ENCODE measurements at regions not wholly inside any gene's neighbourhood (a gene's known extent, or its start where the extent isn't known, plus 50 kb on each side); places are given as distances from the start of the nearest gene placed in this dataset.
A peak's percentile ranks its signal among the peaks of the same experiment; 100 is the strongest.

DNA sequence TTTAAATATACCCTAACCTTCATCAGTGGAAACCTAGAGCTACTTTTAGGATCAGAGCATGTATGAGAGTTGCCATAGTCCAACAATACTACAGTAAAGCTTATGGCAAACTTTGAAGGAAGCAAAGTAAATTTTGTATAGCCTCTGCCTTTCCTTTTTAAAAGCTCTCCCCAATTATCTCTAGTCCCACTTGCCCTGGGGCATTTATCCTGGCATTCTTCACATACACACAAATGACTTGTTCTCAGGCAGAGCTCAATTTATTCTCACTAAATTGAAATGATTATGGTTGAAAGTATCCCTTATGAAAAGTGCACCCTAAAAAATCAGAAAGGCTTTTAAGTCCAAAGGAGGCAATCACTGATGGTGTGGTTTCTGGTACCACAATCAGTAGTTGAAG lies 94.1 kb upstream of the UFM1 start:
- TF ChIP-seq POLR2AphosphoS5 (IDR thresholded peaks at IDR 0.05; ENCODE audit: low read depth) (no peak), JUNB (IDR thresholded peaks at IDR 0.05; ENCODE audit: unreplicated experiment) (no peak), NANOG (IDR thresholded peaks at IDR 0.05; ENCODE audit: borderline replicate concordance) (no peak), EZH2phosphoT487 (IDR thresholded peaks at IDR 0.05; ENCODE audit: unreplicated experiment) (no peak)
- TF ChIP-seq, protein P1, sequence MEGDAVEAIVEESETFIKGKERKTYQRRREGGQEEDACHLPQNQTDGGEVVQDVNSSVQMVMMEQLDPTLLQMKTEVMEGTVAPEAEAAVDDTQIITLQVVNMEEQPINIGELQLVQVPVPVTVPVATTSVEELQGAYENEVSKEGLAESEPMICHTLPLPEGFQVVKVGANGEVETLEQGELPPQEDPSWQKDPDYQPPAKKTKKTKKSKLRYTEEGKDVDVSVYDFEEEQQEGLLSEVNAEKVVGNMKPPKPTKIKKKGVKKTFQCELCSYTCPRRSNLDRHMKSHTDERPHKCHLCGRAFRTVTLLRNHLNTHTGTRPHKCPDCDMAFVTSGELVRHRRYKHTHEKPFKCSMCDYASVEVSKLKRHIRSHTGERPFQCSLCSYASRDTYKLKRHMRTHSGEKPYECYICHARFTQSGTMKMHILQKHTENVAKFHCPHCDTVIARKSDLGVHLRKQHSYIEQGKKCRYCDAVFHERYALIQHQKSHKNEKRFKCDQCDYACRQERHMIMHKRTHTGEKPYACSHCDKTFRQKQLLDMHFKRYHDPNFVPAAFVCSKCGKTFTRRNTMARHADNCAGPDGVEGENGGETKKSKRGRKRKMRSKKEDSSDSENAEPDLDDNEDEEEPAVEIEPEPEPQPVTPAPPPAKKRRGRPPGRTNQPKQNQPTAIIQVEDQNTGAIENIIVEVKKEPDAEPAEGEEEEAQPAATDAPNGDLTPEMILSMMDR (conservative IDR thresholded peaks at IDR 0.05; ENCODE audit: low read depth in 2 of 2), result no peak
- H3K27ac Mint-ChIP-seq, result peak overlapping the region; percentile 37

DNA sequence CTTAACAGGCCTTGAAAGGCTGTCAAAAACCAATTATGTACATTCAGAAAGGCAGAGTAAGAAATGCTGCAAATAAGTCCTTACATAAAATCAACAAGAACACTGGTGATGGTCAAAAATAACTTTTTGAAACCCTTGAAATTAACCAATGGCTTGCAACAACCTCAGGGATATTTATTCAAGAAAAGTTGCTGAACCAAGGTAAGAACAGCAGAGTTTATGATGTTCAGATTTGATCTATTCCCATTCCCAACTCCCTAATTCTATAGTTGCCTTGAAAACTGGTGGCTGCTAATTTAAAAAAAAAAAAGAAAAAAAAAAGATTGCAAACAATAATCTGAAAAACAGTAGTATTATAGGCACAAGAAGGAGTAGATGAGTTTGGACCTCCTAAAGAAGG lies 109.8 kb upstream of the UFM1 start:
- ATAC-seq (no peak), DNase-seq (ENCODE audit: low spot score) (no peak)
- Histone ChIP-seq H3K79me2 (replicated peaks; ENCODE audit: insufficient read depth) (no peaks in the 10 kb centered on the region), H3K27me3 (ENCODE audit: insufficient read depth) (no peaks in the 10 kb centered on the region), H3K4me3 (no peak overlapping the region), H3F3A (replicated peaks; ENCODE audit: low read depth) (no peaks in the 10 kb centered on the region), H3K27ac (ENCODE audit: low read depth) (no peak overlapping the region), H4K20me1 (replicated peaks; ENCODE audit: insufficient read depth) (no peaks in the 10 kb centered on the region), H3K4me2 (no peak overlapping the region), H3K36me3 (ENCODE audit: insufficient read depth) (no peaks in the 10 kb centered on the region), H2AFZ (no peak overlapping the region), H3K4me1 (ENCODE audit: insufficient read depth) (no peaks in the 10 kb centered on the region), H3K9me2 (ENCODE audit: insufficient read depth) (no peaks in the 10 kb centered on the region)
- Mint-ChIP-seq H3K4me3 (no peak overlapping the region), H3K27ac (no peak overlapping the region), H3K4me1 (no peaks in the 10 kb centered on the region), H3K36me3 (ENCODE audit: low read depth) (no peaks in the 10 kb centered on the region), H3K27me3 (ENCODE audit: insufficient read depth, low read depth, poor library complexity) (peaks cover 3% of the 10 kb centered on the region), H3K9me3 (peaks cover 2% of the 10 kb centered on the region; the same call in 1 of the 3 replicates)
- TF ChIP-seq ZNF114 (CRISPR knock-in tag; IDR thresholded peaks at IDR 0.05) (no peak), CREB1 (CRISPR knock-in tag; IDR thresholded peaks at IDR 0.05; ENCODE audit: low read depth) (no peak), EZH2phosphoT487 (IDR thresholded peaks at IDR 0.05; ENCODE audit: unreplicated experiment) (no peak)
- TF ChIP-seq, protein P2, sequence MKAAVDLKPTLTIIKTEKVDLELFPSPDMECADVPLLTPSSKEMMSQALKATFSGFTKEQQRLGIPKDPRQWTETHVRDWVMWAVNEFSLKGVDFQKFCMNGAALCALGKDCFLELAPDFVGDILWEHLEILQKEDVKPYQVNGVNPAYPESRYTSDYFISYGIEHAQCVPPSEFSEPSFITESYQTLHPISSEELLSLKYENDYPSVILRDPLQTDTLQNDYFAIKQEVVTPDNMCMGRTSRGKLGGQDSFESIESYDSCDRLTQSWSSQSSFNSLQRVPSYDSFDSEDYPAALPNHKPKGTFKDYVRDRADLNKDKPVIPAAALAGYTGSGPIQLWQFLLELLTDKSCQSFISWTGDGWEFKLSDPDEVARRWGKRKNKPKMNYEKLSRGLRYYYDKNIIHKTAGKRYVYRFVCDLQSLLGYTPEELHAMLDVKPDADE (IDR thresholded peaks at IDR 0.05), result no peak
- TF ChIP-seq, protein P3, sequence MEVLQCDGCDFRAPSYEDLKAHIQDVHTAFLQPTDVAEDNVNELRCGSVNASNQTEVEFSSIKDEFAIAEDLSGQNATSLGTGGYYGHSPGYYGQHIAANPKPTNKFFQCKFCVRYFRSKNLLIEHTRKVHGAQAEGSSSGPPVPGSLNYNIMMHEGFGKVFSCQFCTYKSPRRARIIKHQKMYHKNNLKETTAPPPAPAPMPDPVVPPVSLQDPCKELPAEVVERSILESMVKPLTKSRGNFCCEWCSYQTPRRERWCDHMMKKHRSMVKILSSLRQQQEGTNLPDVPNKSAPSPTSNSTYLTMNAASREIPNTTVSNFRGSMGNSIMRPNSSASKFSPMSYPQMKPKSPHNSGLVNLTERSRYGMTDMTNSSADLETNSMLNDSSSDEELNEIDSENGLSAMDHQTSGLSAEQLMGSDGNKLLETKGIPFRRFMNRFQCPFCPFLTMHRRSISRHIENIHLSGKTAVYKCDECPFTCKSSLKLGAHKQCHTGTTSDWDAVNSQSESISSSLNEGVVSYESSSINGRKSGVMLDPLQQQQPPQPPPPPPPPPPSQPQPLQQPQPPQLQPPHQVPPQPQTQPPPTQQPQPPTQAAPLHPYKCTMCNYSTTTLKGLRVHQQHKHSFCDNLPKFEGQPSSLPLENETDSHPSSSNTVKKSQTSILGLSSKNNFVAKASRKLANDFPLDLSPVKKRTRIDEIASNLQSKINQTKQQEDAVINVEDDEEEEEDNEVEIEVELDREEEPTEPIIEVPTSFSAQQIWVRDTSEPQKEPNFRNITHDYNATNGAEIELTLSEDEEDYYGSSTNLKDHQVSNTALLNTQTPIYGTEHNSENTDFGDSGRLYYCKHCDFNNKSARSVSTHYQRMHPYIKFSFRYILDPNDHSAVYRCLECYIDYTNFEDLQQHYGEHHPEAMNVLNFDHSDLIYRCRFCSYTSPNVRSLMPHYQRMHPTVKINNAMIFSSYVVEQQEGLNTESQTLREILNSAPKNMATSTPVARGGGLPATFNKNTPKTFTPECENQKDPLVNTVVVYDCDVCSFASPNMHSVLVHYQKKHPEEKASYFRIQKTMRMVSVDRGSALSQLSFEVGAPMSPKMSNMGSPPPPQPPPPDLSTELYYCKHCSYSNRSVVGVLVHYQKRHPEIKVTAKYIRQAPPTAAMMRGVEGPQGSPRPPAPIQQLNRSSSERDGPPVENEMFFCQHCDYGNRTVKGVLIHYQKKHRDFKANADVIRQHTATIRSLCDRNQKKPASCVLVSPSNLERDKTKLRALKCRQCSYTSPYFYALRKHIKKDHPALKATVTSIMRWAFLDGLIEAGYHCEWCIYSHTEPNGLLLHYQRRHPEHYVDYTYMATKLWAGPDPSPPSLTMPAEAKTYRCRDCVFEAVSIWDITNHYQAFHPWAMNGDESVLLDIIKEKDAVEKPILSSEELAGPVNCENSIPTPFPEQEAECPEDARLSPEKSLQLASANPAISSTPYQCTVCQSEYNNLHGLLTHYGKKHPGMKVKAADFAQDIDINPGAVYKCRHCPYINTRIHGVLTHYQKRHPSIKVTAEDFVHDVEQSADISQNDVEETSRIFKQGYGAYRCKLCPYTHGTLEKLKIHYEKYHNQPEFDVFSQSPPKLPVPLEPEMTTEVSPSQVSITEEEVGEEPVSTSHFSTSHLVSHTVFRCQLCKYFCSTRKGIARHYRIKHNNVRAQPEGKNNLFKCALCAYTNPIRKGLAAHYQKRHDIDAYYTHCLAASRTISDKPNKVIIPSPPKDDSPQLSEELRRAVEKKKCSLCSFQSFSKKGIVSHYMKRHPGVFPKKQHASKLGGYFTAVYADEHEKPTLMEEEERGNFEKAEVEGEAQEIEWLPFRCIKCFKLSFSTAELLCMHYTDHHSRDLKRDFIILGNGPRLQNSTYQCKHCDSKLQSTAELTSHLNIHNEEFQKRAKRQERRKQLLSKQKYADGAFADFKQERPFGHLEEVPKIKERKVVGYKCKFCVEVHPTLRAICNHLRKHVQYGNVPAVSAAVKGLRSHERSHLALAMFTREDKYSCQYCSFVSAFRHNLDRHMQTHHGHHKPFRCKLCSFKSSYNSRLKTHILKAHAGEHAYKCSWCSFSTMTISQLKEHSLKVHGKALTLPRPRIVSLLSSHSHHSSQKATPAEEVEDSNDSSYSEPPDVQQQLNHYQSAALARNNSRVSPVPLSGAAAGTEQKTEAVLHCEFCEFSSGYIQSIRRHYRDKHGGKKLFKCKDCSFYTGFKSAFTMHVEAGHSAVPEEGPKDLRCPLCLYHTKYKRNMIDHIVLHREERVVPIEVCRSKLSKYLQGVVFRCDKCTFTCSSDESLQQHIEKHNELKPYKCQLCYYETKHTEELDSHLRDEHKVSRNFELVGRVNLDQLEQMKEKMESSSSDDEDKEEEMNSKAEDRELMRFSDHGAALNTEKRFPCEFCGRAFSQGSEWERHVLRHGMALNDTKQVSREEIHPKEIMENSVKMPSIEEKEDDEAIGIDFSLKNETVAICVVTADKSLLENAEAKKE (CRISPR knock-in tag; IDR thresholded peaks at IDR 0.05), result no peak
- TF ChIP-seq, protein P4, sequence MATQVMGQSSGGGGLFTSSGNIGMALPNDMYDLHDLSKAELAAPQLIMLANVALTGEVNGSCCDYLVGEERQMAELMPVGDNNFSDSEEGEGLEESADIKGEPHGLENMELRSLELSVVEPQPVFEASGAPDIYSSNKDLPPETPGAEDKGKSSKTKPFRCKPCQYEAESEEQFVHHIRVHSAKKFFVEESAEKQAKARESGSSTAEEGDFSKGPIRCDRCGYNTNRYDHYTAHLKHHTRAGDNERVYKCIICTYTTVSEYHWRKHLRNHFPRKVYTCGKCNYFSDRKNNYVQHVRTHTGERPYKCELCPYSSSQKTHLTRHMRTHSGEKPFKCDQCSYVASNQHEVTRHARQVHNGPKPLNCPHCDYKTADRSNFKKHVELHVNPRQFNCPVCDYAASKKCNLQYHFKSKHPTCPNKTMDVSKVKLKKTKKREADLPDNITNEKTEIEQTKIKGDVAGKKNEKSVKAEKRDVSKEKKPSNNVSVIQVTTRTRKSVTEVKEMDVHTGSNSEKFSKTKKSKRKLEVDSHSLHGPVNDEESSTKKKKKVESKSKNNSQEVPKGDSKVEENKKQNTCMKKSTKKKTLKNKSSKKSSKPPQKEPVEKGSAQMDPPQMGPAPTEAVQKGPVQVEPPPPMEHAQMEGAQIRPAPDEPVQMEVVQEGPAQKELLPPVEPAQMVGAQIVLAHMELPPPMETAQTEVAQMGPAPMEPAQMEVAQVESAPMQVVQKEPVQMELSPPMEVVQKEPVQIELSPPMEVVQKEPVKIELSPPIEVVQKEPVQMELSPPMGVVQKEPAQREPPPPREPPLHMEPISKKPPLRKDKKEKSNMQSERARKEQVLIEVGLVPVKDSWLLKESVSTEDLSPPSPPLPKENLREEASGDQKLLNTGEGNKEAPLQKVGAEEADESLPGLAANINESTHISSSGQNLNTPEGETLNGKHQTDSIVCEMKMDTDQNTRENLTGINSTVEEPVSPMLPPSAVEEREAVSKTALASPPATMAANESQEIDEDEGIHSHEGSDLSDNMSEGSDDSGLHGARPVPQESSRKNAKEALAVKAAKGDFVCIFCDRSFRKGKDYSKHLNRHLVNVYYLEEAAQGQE (IDR thresholded peaks at IDR 0.05; ENCODE audit: unreplicated experiment), result no peak

More for the DNA sequence above, 94.1 kb upstream of the UFM1 start:
- Histone ChIP-seq H3K36me3 (ENCODE audit: insufficient read depth) (no peaks in the 10 kb centered on the region), H3K4me1 (ENCODE audit: insufficient read depth) (peaks cover 14% of the 10 kb centered on the region), H3F3A (replicated peaks; ENCODE audit: low read depth) (no peaks in the 10 kb centered on the region), H4K20me1 (replicated peaks; ENCODE audit: insufficient read depth) (no peaks in the 10 kb centered on the region), H3K4me2 (peak overlapping the region; percentile 30), H3K27me3 (ENCODE audit: insufficient read depth) (no peaks in the 10 kb centered on the region), H3K9me2 (ENCODE audit: insufficient read depth) (no peaks in the 10 kb centered on the region), H3K79me2 (replicated peaks; ENCODE audit: insufficient read depth) (no peaks in the 10 kb centered on the region), H2AFZ (no peak overlapping the region), H3K27ac (ENCODE audit: low read depth) (no peak overlapping the region), H3K4me3 (no peak overlapping the region)
- DNase-seq (ENCODE audit: low spot score) (no peak), ATAC-seq (no peak)
- Mint-ChIP-seq H3K4me3 (no peak overlapping the region), H3K36me3 (ENCODE audit: low read depth) (no peaks in the 10 kb centered on the region), H3K9me3 (no peaks in the 10 kb centered on the region), H3K4me1 (peaks cover 15% of the 10 kb centered on the region), H3K27me3 (ENCODE audit: insufficient read depth, low read depth, poor library complexity) (no peaks in the 10 kb centered on the region)
